Adrenal gland (tissue), 5 donors: ENCODE measurements at regions not wholly inside any gene's neighbourhood (a gene's known extent, or its start where the extent isn't known, plus 50 kb on each side); places are given as distances from the start of the nearest gene placed in this dataset.

Source experiments
- CTCF ChIP-seq, 6 experiments: fragments of 450-650 bp in 4 of 6; fragments of 200-600 bp in 2 of 6; sonication (generic) in 1 of 6; IDR thresholded peaks; 1 replicate in 5 of 6; 2 replicates in 1 of 6; pipeline versions ENCODE4 v1.5.1 to v1.8.0; 2016 to 2021; ENCODE audit warnings: antibody characterized with exemption in 6 of 6, mild to moderate bottlenecking in 2 of 6, moderate library complexity in 1 of 6
- POLR2A ChIP-seq, 2 donors: fragments of 450-650 bp; IDR thresholded peaks; one replicate each; pipeline ENCODE4 v1.6.1; 2017; ENCODE audit warnings: antibody characterized with exemption in 2 of 2, mild to moderate bottlenecking in 2 of 2, moderate library complexity in 1 of 2
- donor health status: DM: no; HTN: no; CAD: no.

DNA sequence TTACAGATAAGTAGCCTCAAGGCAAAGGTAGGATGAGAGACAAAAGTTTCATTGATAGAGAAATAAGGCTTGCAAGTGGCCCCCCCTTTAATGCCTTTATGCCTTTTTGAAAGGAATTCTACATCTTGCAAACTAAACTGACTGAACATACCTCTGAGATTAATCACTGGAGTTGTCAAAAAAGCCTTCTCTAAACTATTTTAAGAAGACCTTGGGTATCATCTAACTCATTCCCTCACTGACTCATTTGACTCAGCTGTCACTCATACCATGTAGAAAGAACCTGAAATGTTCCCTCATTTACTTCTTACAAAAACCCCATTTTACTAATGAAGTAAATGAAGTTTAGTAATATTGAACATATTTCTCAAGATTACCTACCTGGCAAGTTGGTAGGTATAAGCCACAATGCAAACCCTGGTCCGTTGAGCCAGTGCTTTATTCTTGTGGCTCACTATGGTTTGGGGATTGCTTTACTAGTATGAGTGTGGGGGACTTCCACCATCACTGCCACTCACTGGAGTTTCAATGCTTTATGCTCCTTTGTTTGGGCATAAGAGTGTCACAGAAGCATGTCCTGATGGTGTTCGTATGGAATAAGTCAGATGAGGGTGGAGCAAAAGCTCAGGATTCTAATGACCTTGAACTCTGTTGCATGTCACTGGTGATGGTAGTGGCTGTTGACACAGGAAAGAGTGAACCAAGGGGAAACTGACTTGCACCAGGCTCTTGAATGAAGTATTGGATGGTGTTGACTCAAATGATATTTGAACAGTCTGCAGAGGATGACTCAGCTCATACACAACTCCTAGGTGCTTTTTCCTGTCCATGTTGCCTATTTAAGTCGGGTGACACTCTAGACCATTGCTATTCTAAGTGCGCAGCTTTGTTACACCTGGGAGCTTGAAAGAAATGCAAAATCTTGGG, 305.5 kb upstream of the EMCN start:
- TF ChIP-seq CTCF (IDR thresholded peaks at IDR 0.05) (no peak), POLR2A (IDR thresholded peaks at IDR 0.05) (no peak)
